Lower leg skin (tissue), 4 donors: ENCODE measurements at regions not wholly inside any gene's neighbourhood (a gene's known extent, or its start where the extent isn't known, plus 50 kb on each side); places are given as distances from the start of the nearest gene placed in this dataset.
"Not testable (repeated sequence)": the region's sequence is repeated elsewhere in the genome, so short reads cannot be mapped to it uniquely, and the experiment has no call there.

Source experiments
- DNase-seq, 2 donors: peaks; one replicate each; pipeline ENCODE4 v3.0.0-alpha.2; 2019; ENCODE audit warnings: low spot score in 2 of 2
- H3K4me3 ChIP-seq: fragments of 200-600 bp; sonication (generic); 2 replicates; pipeline ENCODE4 v1.5.1; 2017; ENCODE audit warnings: mild to moderate bottlenecking, low read depth; ENCODE audit not compliant: poor library complexity, severe bottlenecking
- CTCF ChIP-seq, 3 donors: fragments of 450-650 bp; IDR thresholded peaks; one replicate each; pipeline ENCODE4 v1.5.1; 2016; ENCODE audit warnings: antibody characterized with exemption in 3 of 3, mild to moderate bottlenecking in 3 of 3, moderate library complexity in 2 of 3
- POLR2A ChIP-seq, 2 donors: fragments of 450-650 bp; IDR thresholded peaks; one replicate each; pipeline ENCODE4 v1.6.1; 2016 to 2017; ENCODE audit warnings: antibody characterized with exemption in 2 of 2, mild to moderate bottlenecking in 1 of 2, moderate library complexity in 1 of 2
- WGBS, 2 donors: methylation state at CpG; one replicate each; pipeline ENCODE4 v1.1.5; 2018; 5-methylcytosine and 5-hydroxymethylcytosine counted together
- intact Hi-C: fragments of 100-400 bp; cut with DNase I; formaldehyde crosslinking; loops from one replicate; pipeline ENCODE4 v1.15.0; 2023; ENCODE audit warnings: low total_unique reads

GRCh38 chr10:3376631-3377030 lies 204.0 kb upstream of the PITRM1 start:
- intact Hi-C loops, result no loop called here
- WGBS, 2 donors, result 87 to 92% methylated on average over 17 of the region's 17 CpGs
- no peak overlapping the region for H3K4me3 ChIP-seq
- TF ChIP-seq POLR2A (IDR thresholded peaks at IDR 0.05) (no peak), CTCF (IDR thresholded peaks at IDR 0.05) (no peak)
- DNase-seq, result no peak

DNA sequence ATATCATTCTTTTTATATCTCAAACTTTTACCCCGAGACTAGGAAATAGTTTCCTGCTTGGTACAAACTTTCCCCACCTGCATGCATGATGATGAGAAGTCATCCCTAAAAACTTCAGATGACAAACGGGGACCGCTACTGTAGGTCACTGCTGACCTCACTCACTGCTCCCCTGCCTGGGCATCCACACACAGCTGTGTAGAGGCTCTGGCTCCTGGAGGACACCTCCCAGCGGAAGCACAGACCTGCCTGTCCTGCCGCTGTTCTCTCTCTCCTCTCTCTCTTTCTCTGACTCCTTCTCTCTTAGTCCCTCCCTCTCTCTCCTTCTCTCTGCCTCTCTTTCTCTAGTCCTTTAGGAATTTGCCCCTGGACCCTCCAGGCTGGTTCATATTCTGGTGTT lies 202.9 kb upstream of the PITRM1 start:
- intact Hi-C loops, result no loop called here
- WGBS, 2 donors, result 89 to 92% methylated on average over 5 of the region's 5 CpGs
- no peak for TF ChIP-seq CTCF (IDR thresholded peaks at IDR 0.05)
- TF ChIP-seq POLR2A (IDR thresholded peaks at IDR 0.05), result no peak
- no peak for DNase-seq
- no peak overlapping the region for H3K4me3 ChIP-seq

- no peak for DNase-seq
- no peak for TF ChIP-seq POLR2A (IDR thresholded peaks at IDR 0.05)
- no peak for TF ChIP-seq CTCF (IDR thresholded peaks at IDR 0.05)
- 74 to 75% methylated on average over 2 of the region's 2 CpGs for WGBS, 2 donors
- H3K4me3 ChIP-seq, result no peak overlapping the region
- intact Hi-C loops, result no loop called here
These were observed 202.3 kb upstream of the PITRM1 start for GRCh38 chr10:3374914-3375313.

- intact Hi-C loops, DNase-seq, H3K4me3 ChIP-seq: not testable (repeated sequence)
- 91 to 92% methylated on average over 10 to 11 of the region's 13 CpGs for WGBS, 2 donors
These were observed 200.9 kb upstream of the PITRM1 start for GRCh38 chr10:3373374-3374027.

GRCh38 chr10:3372281-3372680 lies 199.7 kb upstream of the PITRM1 start:
- DNase-seq, result no peak
- H3K4me3 ChIP-seq, result no peak overlapping the region
- TF ChIP-seq POLR2A (IDR thresholded peaks at IDR 0.05) (no peak), CTCF (IDR thresholded peaks at IDR 0.05) (no peak)
- 67 to 75% methylated on average over 3 of the region's 3 CpGs for WGBS, 2 donors
- intact Hi-C loops, result no loop called here

DNA sequence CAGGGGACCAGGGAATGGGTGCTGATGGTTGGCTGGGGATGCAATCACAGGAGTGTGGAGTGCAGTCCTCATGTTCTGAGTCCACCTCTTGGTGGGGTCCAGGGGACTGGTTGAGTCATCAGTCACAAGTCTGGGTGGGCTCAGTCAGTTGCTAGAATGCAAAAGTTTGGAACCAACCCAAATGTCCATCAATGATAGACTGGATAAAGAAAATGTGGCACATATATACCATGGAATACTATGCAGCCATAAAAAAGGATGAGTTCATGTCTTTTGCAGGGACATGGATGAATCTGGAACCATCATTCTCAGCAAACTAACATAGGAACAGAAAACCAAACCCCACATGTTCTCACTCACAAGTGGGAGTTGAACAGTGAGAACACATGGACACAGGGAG lies 199.0 kb upstream of the PITRM1 start:
- DNase-seq, intact Hi-C loops, H3K4me3 ChIP-seq: not testable (repeated sequence)

GRCh38 chr10:3366735-3367405 lies 194.3 kb upstream of the PITRM1 start:
- no peak overlapping the region for H3K4me3 ChIP-seq
- intact Hi-C loops, result no loop called here
- no peak for DNase-seq
- 92 to 93% methylated on average over 6 of the region's 6 CpGs for WGBS, 2 donors
- TF ChIP-seq POLR2A (IDR thresholded peaks at IDR 0.05) (no peak), CTCF (IDR thresholded peaks at IDR 0.05) (no peak)
